Breast epithelium (tissue), 4 donors: ENCODE measurements at regions not wholly inside any gene's neighbourhood (a gene's known extent, or its start where the extent isn't known, plus 50 kb on each side); places are given as distances from the start of the nearest gene placed in this dataset.

Experiments
- DNase-seq, 2 donors: peaks; one replicate each; pipeline ENCODE4 v3.0.0-alpha.2; 2019; ENCODE audit warnings: low spot score in 2 of 2
- H3K27ac ChIP-seq, 2 donors: fragments of 200-600 bp; sonication (generic) in 1 of 2; one replicate each; pipeline ENCODE4 v1.5.1; 2016 to 2019; ENCODE audit warnings: mild to moderate bottlenecking in 1 of 2
- H3K27me3 ChIP-seq, 2 donors: fragments of 200-600 bp; sonication (generic) in 1 of 2; one replicate each; pipeline versions ENCODE4 v1.5.1 to v1.6.0; 2017 to 2019; ENCODE audit warnings: control low read depth in 1 of 2, mild to moderate bottlenecking in 1 of 2
- H3K36me3 ChIP-seq: fragments of 200-600 bp; one replicate; pipeline ENCODE4 v1.5.1; 2019
- H3K4me1 ChIP-seq, 2 donors: fragments of 200-600 bp; sonication (generic); one replicate each; pipeline ENCODE4 v1.5.1; 2016 to 2019; ENCODE audit warnings: control low read depth in 1 of 2
- H3K4me3 ChIP-seq, 3 donors: fragments of 200-600 bp; sonication (generic); 1 replicate in 2 of 3; 2 replicates in 1 of 3; pipeline ENCODE4 v1.5.1; 2016 to 2019; ENCODE audit warnings: mild to moderate bottlenecking in 3 of 3, moderate library complexity in 2 of 3
- H3K9me3 ChIP-seq, 2 donors: fragments of 200-600 bp; sonication (generic) in 1 of 2; one replicate each; pipeline ENCODE4 v1.5.1; 2016 to 2019; ENCODE audit warnings: control low read depth in 1 of 2
- CTCF ChIP-seq, 3 donors: fragments of 450-650 bp; IDR thresholded peaks; one replicate each; pipeline ENCODE4 v1.5.1; 2016 to 2017; ENCODE audit warnings: antibody characterized with exemption in 3 of 3, mild to moderate bottlenecking in 3 of 3, moderate library complexity in 3 of 3
- POLR2A ChIP-seq: fragments of 450-650 bp; IDR thresholded peaks from one replicate; pipeline ENCODE4 v1.6.1; 2016; ENCODE audit warnings: antibody characterized with exemption, mild to moderate bottlenecking, moderate library complexity
- POLR2AphosphoS5 ChIP-seq, 3 donors: sonication (generic); formaldehyde crosslinking; IDR thresholded peaks; one replicate each; pipeline ENCODE4 v1.6.1; 2017; ENCODE audit warnings: antibody characterized with exemption in 3 of 3
- intact Hi-C: fragments of 100-400 bp; cut with DNase I; formaldehyde crosslinking; loops from one replicate; pipeline ENCODE4 v1.15.1; 2023; ENCODE audit warnings: low total_unique reads

- Histone ChIP-seq H3K9me3 (no peaks in the 10 kb centered on the region), H3K4me1 (no peaks in the 10 kb centered on the region), H3K36me3 (no peaks in the 10 kb centered on the region), H3K27ac (no peak overlapping the region), H3K4me3 (no peak overlapping the region), H3K27me3 (no peaks in the 10 kb centered on the region)
- DNase-seq, result no peak
- intact Hi-C loops, result no loop called here
- TF ChIP-seq CTCF (IDR thresholded peaks at IDR 0.05) (no peak), POLR2AphosphoS5 (IDR thresholded peaks at IDR 0.05) (no peak), POLR2A (no peak)
Measured at GRCh38 chr6:105764315-105764714, 321.8 kb upstream of the PRDM1 start.

- Histone ChIP-seq H3K36me3 (no peaks in the 10 kb centered on the region), H3K9me3 (no peaks in the 10 kb centered on the region), H3K4me3 (no peak overlapping the region), H3K27me3 (no peaks in the 10 kb centered on the region), H3K4me1 (no peaks in the 10 kb centered on the region), H3K27ac (no peak overlapping the region)
- TF ChIP-seq CTCF (IDR thresholded peaks at IDR 0.05) (no peak), POLR2AphosphoS5 (IDR thresholded peaks at IDR 0.05) (no peak), POLR2A (no peak)
- intact Hi-C loops, result no loop called here
- no peak for DNase-seq
Measured at GRCh38 chr6:105763866-105764265, 322.3 kb upstream of the PRDM1 start.

- H3K4me3 ChIP-seq, result no peak overlapping the region
- TF ChIP-seq CTCF (IDR thresholded peaks at IDR 0.05) (no peak), POLR2AphosphoS5 (IDR thresholded peaks at IDR 0.05) (no peak), POLR2A (no peak)
- no peak overlapping the region for H3K27ac ChIP-seq
- intact Hi-C loops, result no loop called here
- no peaks in the 10 kb centered on the region for H3K9me3 ChIP-seq
- H3K27me3 ChIP-seq, result no peaks in the 10 kb centered on the region
- DNase-seq, result no peak
- H3K36me3 ChIP-seq, result no peaks in the 10 kb centered on the region
- no peaks in the 10 kb centered on the region for H3K4me1 ChIP-seq
Measured at GRCh38 chr6:105760746-105761145, 325.4 kb upstream of the PRDM1 start.

- H3K27me3 ChIP-seq, result no peaks in the 10 kb centered on the region
- DNase-seq, result no peak
- no peak for TF ChIP-seq CTCF (IDR thresholded peaks at IDR 0.05)
- TF ChIP-seq POLR2A, result no peak
- TF ChIP-seq POLR2AphosphoS5 (IDR thresholded peaks at IDR 0.05), result no peak
- intact Hi-C loops, result no loop called here
- H3K27ac ChIP-seq, result no peak overlapping the region
- no peaks in the 10 kb centered on the region for H3K9me3 ChIP-seq
- H3K36me3 ChIP-seq, result no peaks in the 10 kb centered on the region
- no peak overlapping the region for H3K4me3 ChIP-seq
- H3K4me1 ChIP-seq, result no peaks in the 10 kb centered on the region
Measured at GRCh38 chr6:105759946-105760345, 326.2 kb upstream of the PRDM1 start.

GRCh38 chr6:105759015-105759414 lies 327.1 kb upstream of the PRDM1 start:
- H3K4me1 ChIP-seq, result no peaks in the 10 kb centered on the region
- no peak overlapping the region for H3K27ac ChIP-seq
- no peak for DNase-seq
- H3K27me3 ChIP-seq, result no peaks in the 10 kb centered on the region
- no peak overlapping the region for H3K4me3 ChIP-seq
- TF ChIP-seq CTCF (IDR thresholded peaks at IDR 0.05) (no peak), POLR2AphosphoS5 (IDR thresholded peaks at IDR 0.05) (no peak), POLR2A (no peak)
- H3K9me3 ChIP-seq, result no peaks in the 10 kb centered on the region
- intact Hi-C loops, result no loop called here
- H3K36me3 ChIP-seq, result no peaks in the 10 kb centered on the region
